Adrenal gland (tissue), 9 donors: ENCODE measurements at regions not wholly inside any gene's neighbourhood (a gene's known extent, or its start where the extent isn't known, plus 50 kb on each side); places are given as distances from the start of the nearest gene placed in this dataset.

Source experiments
- DNase-seq, 7 donors: peaks; one replicate each; pipeline ENCODE4 v3.0.0-alpha.2; 2019 to 2020
- H3K27ac ChIP-seq, 5 donors: fragments of 200-600 bp; sonication (generic) in 4 of 5; 1 replicate in 3 of 5; 2 replicates in 2 of 5; pipeline versions ENCODE4 v1.5.1 to v1.8.0; 2016 to 2020; ENCODE audit warnings: mild to moderate bottlenecking in 1 of 5
- H3K27me3 ChIP-seq: fragments of 200-600 bp; 2 replicates; pipeline ENCODE4 v1.8.0; 2021
- H3K36me3 ChIP-seq, 2 donors: fragments of 200-600 bp; replicated peaks in 1 of 2; 1 replicate in 1 of 2; 2 replicates in 1 of 2; pipeline versions ENCODE4 v1.5.1 to v1.8.0; 2018 to 2022
- H3K4me1 ChIP-seq, 2 donors: fragments of 200-600 bp; replicated peaks in 1 of 2; 1 replicate in 1 of 2; 2 replicates in 1 of 2; pipeline versions ENCODE4 v1.5.1 to v1.8.0; 2018 to 2021
- H3K4me3 ChIP-seq, 4 donors: fragments of 200-600 bp; sonication (generic) in 3 of 4; one replicate each; pipeline ENCODE4 v1.5.1; 2016 to 2018
- H3K9me3 ChIP-seq, 3 donors: fragments of 200-600 bp; sonication (generic) in 1 of 3; replicated peaks in 1 of 3; 1 replicate in 2 of 3; 2 replicates in 1 of 3; pipeline versions ENCODE4 v1.5.1 to v1.8.0; 2016 to 2021
- CTCF ChIP-seq, 6 experiments: fragments of 450-650 bp in 4 of 6; fragments of 200-600 bp in 2 of 6; sonication (generic) in 1 of 6; IDR thresholded peaks; 1 replicate in 5 of 6; 2 replicates in 1 of 6; pipeline versions ENCODE4 v1.5.1 to v1.8.0; 2016 to 2021; ENCODE audit warnings: antibody characterized with exemption in 6 of 6, mild to moderate bottlenecking in 2 of 6, moderate library complexity in 1 of 6
- POLR2A ChIP-seq, 2 donors: fragments of 450-650 bp; IDR thresholded peaks; one replicate each; pipeline ENCODE4 v1.6.1; 2017; ENCODE audit warnings: antibody characterized with exemption in 2 of 2, mild to moderate bottlenecking in 2 of 2, moderate library complexity in 1 of 2
- WGBS, 4 donors: extraction: QIAGEN DNeasy Blood & Tissue Kit in 2 of 4; methylation state at CpG; one replicate each; pipeline versions ENCODE4 v1.1.5 to v1.1.7; 2013 to 2017; 5-methylcytosine and 5-hydroxymethylcytosine counted together
- intact Hi-C, 2 donors: fragments of 100-400 bp; cut with DNase I; formaldehyde crosslinking; loops; one replicate each; pipeline versions ENCODE4 v1.14.1 to v1.15.0; 2022 to 2023
- donor health status: healthy with polysubstance abuse.
- donor health status: Bipolar disorder and iron deficiency.
- donor health status: DM: yes; HTN: yes; CAD: no.
- donor health status: DM: no; HTN: no; CAD: no.
- donor health status: DM: no; HTN: no; CAD: no.

GRCh38 chr3:139204728-139205127 is 139.1 kb upstream of the MRPS22 start:
- TF ChIP-seq CTCF (IDR thresholded peaks at IDR 0.05) (no peak), POLR2A (IDR thresholded peaks at IDR 0.05) (no peak)
- Histone ChIP-seq H3K9me3 (no peaks in the 10 kb centered on the region), H3K4me1 (no peaks in the 10 kb centered on the region), H3K4me3 (no peak overlapping the region), H3K36me3 (no peaks in the 10 kb centered on the region), H3K27ac (no peak overlapping the region), H3K27me3 (no peaks in the 10 kb centered on the region)
- intact Hi-C loops: no loop called here
- WGBS, 4 donors: 62 to 100% (median 78%) methylated on average over 1 of the region's 1 CpG
- DNase-seq: no peak

DNA sequence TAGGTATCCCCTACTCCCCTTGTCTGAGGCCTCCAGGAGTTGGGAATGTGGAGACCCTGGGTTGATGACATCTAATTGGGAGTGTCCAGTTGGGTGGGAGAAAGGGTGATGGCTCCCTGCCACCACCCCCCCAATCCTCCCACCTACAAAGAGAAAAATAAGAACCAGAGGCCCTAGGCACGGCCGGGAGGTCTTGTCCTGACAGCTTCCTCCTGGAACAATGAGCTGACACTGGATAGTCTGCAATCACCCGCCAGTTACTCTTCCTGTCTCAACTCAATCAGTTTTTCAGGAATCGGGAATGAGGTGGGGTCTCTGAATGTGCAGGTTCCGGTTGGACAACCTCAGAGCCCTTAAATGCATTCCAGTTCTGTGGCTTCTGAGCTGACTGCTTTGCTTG is 129.9 kb upstream of the MRPS22 start:
- WGBS, 4 donors: 70 to 100% (median 72%) methylated on average over 2 to 5 of the region's 5 CpGs
- intact Hi-C loops: no loop called here
- DNase-seq: no peak
- TF ChIP-seq CTCF (IDR thresholded peaks at IDR 0.05) (no peak), POLR2A (IDR thresholded peaks at IDR 0.05) (no peak)
- Histone ChIP-seq H3K36me3 (no peaks in the 10 kb centered on the region), H3K27ac (no peak overlapping the region), H3K27me3 (no peaks in the 10 kb centered on the region), H3K4me1 (no peaks in the 10 kb centered on the region), H3K9me3 (no peaks in the 10 kb centered on the region), H3K4me3 (no peak overlapping the region)

DNA sequence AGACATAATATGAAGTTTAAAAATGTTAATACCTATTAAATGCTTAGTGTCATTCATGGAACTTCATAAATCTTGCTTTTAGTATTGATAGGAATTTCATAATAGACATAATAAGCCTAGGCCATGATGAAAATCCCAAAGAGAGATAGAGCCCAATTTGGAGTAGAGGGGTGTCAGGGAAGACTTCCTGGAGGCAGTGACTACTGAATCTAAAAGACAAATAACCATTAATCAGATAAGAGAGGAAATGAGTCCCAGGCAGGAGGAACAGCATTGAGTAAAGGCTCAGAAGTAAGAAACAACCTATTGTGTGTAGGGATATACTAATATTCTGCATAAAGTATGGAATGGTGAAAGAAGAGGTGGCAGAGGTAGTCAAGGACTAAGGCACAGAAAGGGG is 126.9 kb upstream of the MRPS22 start:
- no peak for DNase-seq
- H3K4me3 ChIP-seq: no peak overlapping the region
- no peak for TF ChIP-seq POLR2A (IDR thresholded peaks at IDR 0.05)
- TF ChIP-seq CTCF (IDR thresholded peaks at IDR 0.05): no peak
- no peaks in the 10 kb centered on the region for H3K9me3 ChIP-seq
- no peak overlapping the region for H3K27ac ChIP-seq
- H3K27me3 ChIP-seq: no peaks in the 10 kb centered on the region
- no peaks in the 10 kb centered on the region for H3K36me3 ChIP-seq
- intact Hi-C loops: no loop called here
- no peaks in the 10 kb centered on the region for H3K4me1 ChIP-seq

GRCh38 chr3:139217633-139218032 is 126.2 kb upstream of the MRPS22 start:
- no peak for DNase-seq
- Histone ChIP-seq H3K27me3 (no peaks in the 10 kb centered on the region), H3K4me3 (no peak overlapping the region), H3K4me1 (no peaks in the 10 kb centered on the region), H3K36me3 (no peaks in the 10 kb centered on the region), H3K27ac (no peak overlapping the region), H3K9me3 (no peaks in the 10 kb centered on the region)
- intact Hi-C loops: no loop called here
- TF ChIP-seq CTCF (IDR thresholded peaks at IDR 0.05) (no peak), POLR2A (IDR thresholded peaks at IDR 0.05) (no peak)
- WGBS, 4 donors: 78 to 91% (median 89%) methylated on average over 3 of the region's 3 CpGs
